Uterus (tissue), 2 donors: ENCODE measurements at regions not wholly inside any gene's neighbourhood (a gene's known extent, or its start where the extent isn't known, plus 50 kb on each side); places are given as distances from the start of the nearest gene placed in this dataset.

Experiments
- POLR2A ChIP-seq, 2 donors: fragments of 450-650 bp; IDR thresholded peaks; one replicate each; pipeline ENCODE4 v1.6.1; 2016; ENCODE audit warnings: antibody characterized with exemption in 2 of 2, mild to moderate bottlenecking in 1 of 2, moderate library complexity in 1 of 2
- TF ChIP-seq, protein P1 (sequence below), 4 experiments: fragments of 200-600 bp in 2 of 4; fragments of 450-650 bp in 2 of 4; sonication (generic) in 2 of 4; IDR thresholded peaks; one replicate each; pipeline ENCODE4 v1.5.1; 2016 to 2019; ENCODE audit warnings: antibody characterized with exemption in 4 of 4, mild to moderate bottlenecking in 2 of 4, moderate library complexity in 1 of 4

DNA sequence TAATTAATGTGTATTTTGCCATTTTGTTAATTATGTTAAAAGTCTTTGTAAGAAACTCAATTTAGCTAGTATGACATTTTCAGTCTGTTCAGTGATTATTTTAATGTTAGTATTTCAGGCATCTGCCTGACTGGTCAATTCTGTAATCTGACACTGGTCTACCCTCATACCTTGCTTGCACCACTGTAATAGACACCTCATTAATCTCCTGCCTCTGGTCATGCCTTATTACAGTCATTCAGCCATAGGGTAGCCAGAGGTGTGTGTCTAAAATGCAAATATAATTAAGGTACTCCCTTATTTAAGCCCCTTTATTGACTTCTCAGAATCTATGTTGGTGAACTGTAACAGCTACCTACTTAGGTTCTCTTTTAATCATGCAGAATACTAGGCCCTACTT is 861.1 kb upstream of the IGFBP7 start:
- TF ChIP-seq, protein P1, sequence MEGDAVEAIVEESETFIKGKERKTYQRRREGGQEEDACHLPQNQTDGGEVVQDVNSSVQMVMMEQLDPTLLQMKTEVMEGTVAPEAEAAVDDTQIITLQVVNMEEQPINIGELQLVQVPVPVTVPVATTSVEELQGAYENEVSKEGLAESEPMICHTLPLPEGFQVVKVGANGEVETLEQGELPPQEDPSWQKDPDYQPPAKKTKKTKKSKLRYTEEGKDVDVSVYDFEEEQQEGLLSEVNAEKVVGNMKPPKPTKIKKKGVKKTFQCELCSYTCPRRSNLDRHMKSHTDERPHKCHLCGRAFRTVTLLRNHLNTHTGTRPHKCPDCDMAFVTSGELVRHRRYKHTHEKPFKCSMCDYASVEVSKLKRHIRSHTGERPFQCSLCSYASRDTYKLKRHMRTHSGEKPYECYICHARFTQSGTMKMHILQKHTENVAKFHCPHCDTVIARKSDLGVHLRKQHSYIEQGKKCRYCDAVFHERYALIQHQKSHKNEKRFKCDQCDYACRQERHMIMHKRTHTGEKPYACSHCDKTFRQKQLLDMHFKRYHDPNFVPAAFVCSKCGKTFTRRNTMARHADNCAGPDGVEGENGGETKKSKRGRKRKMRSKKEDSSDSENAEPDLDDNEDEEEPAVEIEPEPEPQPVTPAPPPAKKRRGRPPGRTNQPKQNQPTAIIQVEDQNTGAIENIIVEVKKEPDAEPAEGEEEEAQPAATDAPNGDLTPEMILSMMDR (IDR thresholded peaks at IDR 0.05), result no peak
- no peak for TF ChIP-seq POLR2A (IDR thresholded peaks at IDR 0.05)
